Renal pelvis (tissue), 1 donor: ENCODE measurements at regions not wholly inside any gene's neighbourhood (a gene's known extent, or its start where the extent isn't known, plus 50 kb on each side); places are given as distances from the start of the nearest gene placed in this dataset.

Experiments
- DNase-seq: peaks from one replicate; pipeline ENCODE4 v3.0.0-alpha.2; 2013

GRCh38 chr21:36555199-36555800 is 75.4 kb upstream of the CLDN14 start:
- no peak for DNase-seq

- no peak for DNase-seq
Measured at GRCh38 chr21:36557316-36557715, 77.4 kb upstream of the CLDN14 start.

DNA sequence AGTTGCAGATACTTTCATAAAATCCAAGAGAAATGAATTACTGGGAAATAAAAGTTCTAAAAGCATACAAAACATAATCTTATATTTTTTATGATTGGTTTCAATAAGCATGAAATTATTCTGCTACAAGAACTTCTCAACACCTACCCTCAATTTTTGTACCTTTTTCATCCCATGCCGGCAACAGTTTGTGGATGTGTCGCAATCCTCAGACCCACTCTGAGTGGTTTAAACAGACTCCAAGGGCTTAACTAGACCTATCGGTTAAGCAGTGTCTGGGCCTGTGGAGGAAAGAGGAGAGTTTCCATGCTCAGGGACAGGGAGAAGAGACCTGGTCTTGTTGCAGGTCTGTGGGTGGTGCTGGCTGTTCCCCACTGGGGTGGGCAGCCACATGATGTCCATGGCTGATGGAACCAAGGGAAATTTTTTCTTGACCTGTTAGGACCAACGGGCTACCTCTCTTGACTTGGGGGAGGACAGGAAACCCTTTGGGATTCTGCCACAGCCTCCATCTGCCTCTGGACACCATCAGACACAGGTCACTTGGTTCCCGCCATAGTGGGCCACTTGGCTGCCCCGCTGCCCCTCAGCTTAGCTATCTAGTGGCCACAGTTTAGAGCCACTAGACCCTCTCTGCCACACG is 81.1 kb upstream of the CLDN14 start:
- DNase-seq = no peak

GRCh38 chr21:36563341-36563926 is 83.5 kb upstream of the CLDN14 start:
- DNase-seq = no peak

DNA sequence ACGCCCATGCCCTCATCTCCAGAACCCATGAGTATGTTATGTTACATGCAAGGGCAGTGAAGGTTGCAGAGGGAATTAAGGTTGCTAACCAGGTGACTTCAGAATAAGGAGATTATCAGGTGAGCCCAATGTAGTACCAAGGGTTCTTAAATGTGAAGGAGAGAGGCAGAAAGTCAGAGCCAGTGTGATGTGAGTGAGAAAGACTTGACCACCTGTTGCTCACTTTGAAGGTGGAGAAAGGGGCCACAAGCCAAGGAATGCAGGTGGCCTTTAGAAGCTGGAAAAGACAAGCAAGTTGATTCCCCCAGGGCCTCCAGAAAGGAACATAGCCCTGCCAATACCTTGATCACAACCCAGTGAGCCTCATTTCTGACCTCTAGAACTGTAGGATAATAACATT is 84.7 kb upstream of the CLDN14 start:
- no peak for DNase-seq

GRCh38 chr21:36565540-36565939 is 85.6 kb upstream of the CLDN14 start:
- DNase-seq = no peak

DNA sequence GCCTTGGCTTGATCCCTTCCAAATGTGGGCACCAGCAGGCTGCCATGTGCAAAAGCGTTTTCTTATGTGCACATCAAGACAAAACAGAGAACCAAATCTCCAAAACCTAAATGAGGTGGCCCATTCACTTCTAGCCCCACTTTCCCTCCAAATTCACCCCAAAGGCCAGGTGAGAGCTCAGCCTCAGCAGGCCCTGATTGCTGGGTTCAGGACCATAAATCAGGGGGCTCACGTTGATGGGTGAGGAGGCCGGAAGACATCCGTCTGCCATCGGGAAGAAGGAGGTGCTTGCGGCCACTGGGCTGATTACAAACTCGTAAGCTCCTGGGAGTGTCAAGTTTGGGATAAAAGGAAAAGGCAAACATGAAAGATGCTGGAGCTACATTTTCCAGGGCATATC is 86.7 kb upstream of the CLDN14 start:
- no peak for DNase-seq

DNA sequence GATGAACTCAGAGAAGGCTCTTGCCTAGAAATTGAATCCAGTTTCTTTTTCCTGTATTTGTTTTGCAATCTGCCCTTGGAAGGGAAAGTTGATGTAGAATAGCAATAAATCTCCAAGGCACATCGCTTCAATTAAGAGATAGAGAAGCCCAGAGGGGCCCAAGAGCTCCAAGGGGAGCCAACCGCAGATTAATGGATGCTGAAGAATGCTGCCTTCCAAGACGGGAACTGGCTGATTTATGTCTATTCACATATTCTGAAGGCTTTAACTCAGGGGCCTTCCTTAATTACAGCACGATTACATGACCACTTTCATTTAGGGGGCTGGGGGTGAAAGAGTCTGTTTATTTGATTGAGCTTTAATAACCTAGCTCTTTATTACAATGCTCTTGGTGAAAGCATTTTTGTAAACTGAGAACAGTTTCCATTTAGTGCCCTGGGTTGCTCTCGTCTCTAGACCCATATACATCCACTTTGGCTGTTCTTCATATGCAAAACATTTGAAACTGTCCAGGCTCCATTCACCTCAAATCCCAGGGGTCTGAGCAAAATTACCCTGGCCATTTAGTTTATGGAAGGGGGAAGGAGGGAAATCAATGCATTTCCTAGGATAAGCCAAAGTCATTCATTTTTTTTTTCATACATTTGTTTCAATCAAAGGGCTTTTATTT is 87.4 kb upstream of the CLDN14 start:
- DNase-seq = no peak

- no peak for DNase-seq
Measured at GRCh38 chr21:36569511-36569910, 89.6 kb upstream of the CLDN14 start.

GRCh38 chr21:36571556-36571955 is 91.6 kb upstream of the CLDN14 start:
- DNase-seq = no peak

DNA sequence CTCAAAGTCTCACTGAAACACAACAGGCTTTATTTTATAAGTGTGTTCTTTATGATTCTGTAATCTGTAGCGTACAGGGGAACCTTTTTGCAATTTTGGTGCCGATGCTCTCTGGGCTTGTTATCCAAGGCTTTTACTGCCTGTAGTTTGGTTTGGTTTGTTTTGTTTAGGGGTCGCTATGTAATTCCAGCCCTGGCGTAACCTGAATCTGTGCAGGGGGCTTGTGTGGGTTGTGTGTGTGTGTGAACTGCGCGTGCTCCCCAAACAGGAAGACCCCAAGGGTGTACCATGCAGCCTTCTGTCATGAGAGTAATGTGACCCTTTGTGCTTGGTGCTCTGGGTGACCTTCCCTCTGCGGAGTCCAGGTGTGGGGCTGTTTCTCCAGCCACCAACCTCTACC is 92.1 kb upstream of the CLDN14 start:
- DNase-seq = no peak

- no peak for DNase-seq
Measured at GRCh38 chr21:36575306-36575705, 95.4 kb upstream of the CLDN14 start.

- DNase-seq = no peak
Measured at GRCh38 chr21:36576441-36576840, 96.5 kb upstream of the CLDN14 start.

DNA sequence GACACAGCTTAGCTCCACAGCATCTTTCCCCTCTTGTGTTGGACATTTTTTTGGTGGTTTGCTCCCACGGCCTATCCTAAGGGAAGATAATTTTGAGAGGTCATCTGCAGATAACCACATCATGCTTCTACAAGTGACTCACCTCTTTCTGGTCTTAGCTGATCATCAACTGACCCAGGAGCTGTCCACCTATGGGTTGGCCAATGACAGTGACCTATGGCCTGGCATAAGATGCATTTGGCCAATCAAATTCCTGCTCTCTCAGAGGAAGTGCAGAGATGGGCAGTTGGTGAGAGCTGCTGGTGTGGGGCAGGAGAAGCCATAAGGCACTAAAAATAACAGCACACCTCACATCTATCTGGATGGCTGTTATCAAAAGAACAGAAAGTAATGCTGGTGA is 100.0 kb upstream of the CLDN14 start:
- DNase-seq = no peak

- DNase-seq = no peak
Measured at GRCh38 chr21:36582271-36582670, 102.3 kb upstream of the CLDN14 start.

GRCh38 chr21:36583591-36583990 is 103.7 kb upstream of the CLDN14 start:
- DNase-seq = no peak

GRCh38 chr21:36584980-36585940 is 105.3 kb upstream of the CLDN14 start:
- DNase-seq = no peak

DNA sequence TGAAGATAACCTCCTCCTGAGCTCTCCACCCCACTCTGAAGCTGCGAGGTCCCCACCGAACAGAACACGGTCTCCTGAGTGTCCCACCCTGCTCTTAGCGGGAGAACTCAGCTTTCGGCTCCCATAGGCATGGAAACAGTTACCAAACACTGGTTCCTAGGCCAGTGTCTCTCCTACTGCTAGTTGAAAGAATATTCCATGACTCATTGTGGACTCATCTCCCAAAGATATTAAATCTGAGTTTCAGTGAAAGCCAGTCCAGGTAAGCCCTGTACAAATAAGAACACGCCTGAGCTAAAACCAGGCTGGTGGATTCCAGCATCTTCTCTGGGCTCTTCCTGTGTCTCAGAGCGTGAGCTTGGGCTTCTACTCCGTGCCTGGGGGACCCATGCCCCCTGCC is 107.5 kb upstream of the CLDN14 start:
- DNase-seq = no peak

DNA sequence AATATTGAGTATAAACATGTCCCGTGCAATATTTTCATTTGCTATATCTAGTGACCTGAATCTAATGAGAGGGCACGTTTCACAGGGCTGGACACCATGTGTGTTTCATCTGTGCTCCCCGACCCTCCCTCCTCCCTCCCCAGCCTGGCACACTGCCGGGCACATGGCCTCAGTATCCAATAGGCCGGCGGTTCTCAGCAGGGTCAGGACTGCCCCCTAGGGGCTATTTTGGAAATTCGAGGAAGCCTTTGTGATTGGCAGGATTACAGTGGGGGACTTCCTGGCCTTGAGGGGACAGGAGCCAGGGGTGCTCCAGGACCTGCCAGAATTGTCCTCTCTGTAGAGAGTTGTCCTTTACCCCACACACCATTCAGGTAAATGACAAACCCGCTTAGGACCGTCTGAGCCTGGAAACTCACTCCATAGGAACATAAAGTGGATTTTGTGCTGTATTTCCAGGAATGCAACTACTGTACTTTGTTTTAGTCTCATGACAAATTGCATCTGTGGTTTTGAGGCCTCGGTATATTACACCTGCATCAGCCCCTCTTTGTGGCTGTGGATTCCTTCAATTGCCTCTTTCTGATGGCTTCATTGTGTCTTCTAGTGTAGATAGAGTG is 109.5 kb upstream of the SIM2 start:
- DNase-seq = peak; percentile 62

GRCh38 chr21:36591326-36591970 is 107.5 kb upstream of the SIM2 start:
- no peak for DNase-seq

- DNase-seq = no peak
Measured at GRCh38 chr21:36596174-36596573, 102.7 kb upstream of the SIM2 start.
